Transverse colon (tissue), 4 donors: ENCODE measurements at regions not wholly inside any gene's neighbourhood (a gene's known extent, or its start where the extent isn't known, plus 50 kb on each side); places are given as distances from the start of the nearest gene placed in this dataset.

ENCODE experiments used
- DNase-seq: peaks from one replicate; pipeline ENCODE4 v3.0.0-alpha.2; 2019
- H3K27ac ChIP-seq, 4 donors: fragments of 200-600 bp; sonication (generic); 2 replicates each; pipeline ENCODE4 v1.5.1; 2016 to 2018; ENCODE audit warnings: inconsistent platforms in 4 of 4
- H3K27me3 ChIP-seq: fragments of 200-600 bp; sonication (generic); 2 replicates; pipeline ENCODE4 v1.5.1; 2017; ENCODE audit warnings: inconsistent platforms
- H3K36me3 ChIP-seq, 4 donors: fragments of 200-600 bp; sonication (generic); 2 replicates each; pipeline ENCODE4 v1.5.1; 2017 to 2019; ENCODE audit warnings: inconsistent platforms in 4 of 4
- H3K4me1 ChIP-seq, 4 donors: fragments of 200-600 bp; sonication (generic); 2 replicates each; pipeline ENCODE4 v1.5.1; 2017 to 2020; ENCODE audit warnings: inconsistent platforms in 4 of 4
- H3K4me3 ChIP-seq, 4 donors: fragments of 200-600 bp; sonication (generic); 1 replicate in 1 of 4; 2 replicates in 3 of 4; pipeline versions ENCODE4 v1.5.1 to v1.6.1; 2017 to 2019; ENCODE audit warnings: inconsistent platforms in 4 of 4
- H3K9me3 ChIP-seq, 2 donors: fragments of 200-600 bp; sonication (generic); 2 replicates each; pipeline ENCODE4 v1.5.1; 2017 to 2019; ENCODE audit warnings: inconsistent platforms in 2 of 2
- EP300 ChIP-seq: sonication (generic); formaldehyde crosslinking; IDR thresholded peaks from one replicate; pipeline ENCODE4 v1.6.1; 2017; ENCODE audit warnings: antibody characterized with exemption, low read depth
- POLR2A ChIP-seq: fragments of 450-650 bp; IDR thresholded peaks from one replicate; pipeline ENCODE4 v1.6.1; 2016; ENCODE audit warnings: antibody characterized with exemption, mild to moderate bottlenecking, moderate library complexity
- POLR2AphosphoS5 ChIP-seq, 3 donors: sonication (generic); formaldehyde crosslinking; IDR thresholded peaks; one replicate each; pipeline ENCODE4 v1.6.1; 2016; ENCODE audit warnings: antibody characterized with exemption in 3 of 3
- WGBS, 2 donors: methylation state at CpG; one replicate each; pipeline ENCODE4 v1.1.5; 2018; ENCODE audit warnings: low coverage in 1 of 2; 5-methylcytosine and 5-hydroxymethylcytosine counted together
- in situ Hi-C, 4 donors: fragments of 200-750 bp; cut with MboI; loops; one replicate each; pipeline versions ENCODE4 v1.15.0 to v1.15.1; 2017; ENCODE audit warnings: low sequenced_read_pairs in 3 of 4, low pct_ligation_motif_present in 1 of 4, low pct_unique_long_range_greater_than_20kb in 1 of 4
- intact Hi-C: fragments of 100-400 bp; cut with DNase I; formaldehyde crosslinking; loops from one replicate; pipeline ENCODE4 v1.15.1; 2023; ENCODE audit warnings: low total_unique reads
- TF ChIP-seq, protein P1 (sequence below), 5 experiments: fragments of 200-600 bp in 3 of 5; fragments of 450-650 bp in 2 of 5; sonication (generic) in 3 of 5; IDR thresholded peaks; 1 replicate in 2 of 5; 2 replicates in 3 of 5; pipeline ENCODE4 v1.5.1; 2016 to 2017; ENCODE audit warnings: antibody characterized with exemption in 5 of 5, inconsistent platforms in 3 of 5, mild to moderate bottlenecking in 2 of 5, moderate library complexity in 1 of 5

DNA sequence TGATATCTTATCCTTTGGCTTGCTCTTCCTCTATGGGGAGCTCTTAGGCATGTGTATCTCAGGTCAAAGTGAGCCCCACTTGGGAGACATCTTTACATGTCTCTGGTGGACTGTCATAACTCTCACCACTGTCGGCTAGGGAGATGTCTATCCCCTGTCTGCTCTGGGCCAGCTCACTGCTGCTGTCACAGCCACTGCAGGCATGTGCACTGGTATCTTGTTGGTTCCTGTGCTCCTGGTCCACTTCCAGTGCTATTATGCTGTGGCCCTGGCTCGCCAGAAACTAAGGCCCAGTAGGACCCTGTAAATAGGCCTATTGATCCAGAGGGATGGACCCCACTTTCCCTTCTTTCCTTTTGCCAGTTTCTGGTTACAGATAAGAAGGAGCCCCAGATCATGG, 56.6 kb upstream of the LAS1L start:
- no peaks in the 10 kb centered on the region for H3K9me3 ChIP-seq
- WGBS, 2 donors: 84% methylated on average over 2 of the region's 2 CpGs; no CpG with 5 or more reads in 1 of the 2 donors
- TF ChIP-seq, protein P1, sequence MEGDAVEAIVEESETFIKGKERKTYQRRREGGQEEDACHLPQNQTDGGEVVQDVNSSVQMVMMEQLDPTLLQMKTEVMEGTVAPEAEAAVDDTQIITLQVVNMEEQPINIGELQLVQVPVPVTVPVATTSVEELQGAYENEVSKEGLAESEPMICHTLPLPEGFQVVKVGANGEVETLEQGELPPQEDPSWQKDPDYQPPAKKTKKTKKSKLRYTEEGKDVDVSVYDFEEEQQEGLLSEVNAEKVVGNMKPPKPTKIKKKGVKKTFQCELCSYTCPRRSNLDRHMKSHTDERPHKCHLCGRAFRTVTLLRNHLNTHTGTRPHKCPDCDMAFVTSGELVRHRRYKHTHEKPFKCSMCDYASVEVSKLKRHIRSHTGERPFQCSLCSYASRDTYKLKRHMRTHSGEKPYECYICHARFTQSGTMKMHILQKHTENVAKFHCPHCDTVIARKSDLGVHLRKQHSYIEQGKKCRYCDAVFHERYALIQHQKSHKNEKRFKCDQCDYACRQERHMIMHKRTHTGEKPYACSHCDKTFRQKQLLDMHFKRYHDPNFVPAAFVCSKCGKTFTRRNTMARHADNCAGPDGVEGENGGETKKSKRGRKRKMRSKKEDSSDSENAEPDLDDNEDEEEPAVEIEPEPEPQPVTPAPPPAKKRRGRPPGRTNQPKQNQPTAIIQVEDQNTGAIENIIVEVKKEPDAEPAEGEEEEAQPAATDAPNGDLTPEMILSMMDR (IDR thresholded peaks at IDR 0.05): no peak
- TF ChIP-seq POLR2AphosphoS5 (IDR thresholded peaks at IDR 0.05): no peak
- TF ChIP-seq EP300: no peak
- no peak for TF ChIP-seq POLR2A
- in situ Hi-C loops (loop anchor here in 3 of 4 donors (25.0 kb wide), 4 partner anchors 121 to 1146 kb away; no protein-coding TSS in a partner anchor), intact Hi-C loops (loop anchor here (10.0 kb wide), 1 partner anchor 114 kb away; no protein-coding TSS in a partner anchor)
- H3K36me3 ChIP-seq: no peaks in the 10 kb centered on the region
- H3K27ac ChIP-seq: no peak overlapping the region
- no peaks in the 10 kb centered on the region for H3K27me3 ChIP-seq
- H3K4me3 ChIP-seq: no peak overlapping the region
- DNase-seq: no peak
- peaks cover 4 to 22% (median 10%) of the 10 kb centered on the region in 4 donors for H3K4me1 ChIP-seq

DNA sequence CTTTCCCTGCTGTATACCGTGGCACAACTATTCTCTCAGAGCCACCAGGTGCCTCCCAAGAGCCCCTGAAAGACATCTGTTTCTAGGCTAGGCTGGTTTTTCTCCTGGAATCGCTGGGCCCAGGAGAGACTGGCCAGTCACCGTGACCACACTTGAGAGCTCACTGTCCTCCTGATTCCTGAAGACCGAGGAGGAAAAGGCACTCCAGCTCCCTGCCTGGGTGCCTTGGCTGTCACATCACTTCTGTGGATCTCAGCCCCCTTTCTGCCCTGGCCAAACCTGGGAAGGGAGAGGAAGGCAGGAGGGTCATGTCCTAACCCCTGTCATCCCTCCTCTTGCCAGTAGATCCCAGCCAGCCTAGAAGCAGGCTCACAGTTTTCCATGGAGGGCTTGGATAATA, 54.7 kb upstream of the LAS1L start:
- intact Hi-C loops (no loop called here), in situ Hi-C loops (loop anchor here (10.0 to 25.0 kb wide), 5 partner anchors 123 to 1148 kb away; no protein-coding TSS in a partner anchor)
- Histone ChIP-seq H3K36me3 (no peaks in the 10 kb centered on the region), H3K27ac (no peak overlapping the region), H3K27me3 (no peaks in the 10 kb centered on the region), H3K4me1 (peaks cover 0 to 15% (median 5%) of the 10 kb centered on the region in 4 donors), H3K4me3 (no peak overlapping the region), H3K9me3 (no peaks in the 10 kb centered on the region)
- WGBS, 2 donors: 40 to 44% methylated on average over 1 to 4 of the region's 4 CpGs
- DNase-seq: no peak
- TF ChIP-seq EP300 (no peak), POLR2AphosphoS5 (IDR thresholded peaks at IDR 0.05) (no peak), POLR2A (no peak)
- TF ChIP-seq, protein P1 (IDR thresholded peaks at IDR 0.05): no peak

DNA sequence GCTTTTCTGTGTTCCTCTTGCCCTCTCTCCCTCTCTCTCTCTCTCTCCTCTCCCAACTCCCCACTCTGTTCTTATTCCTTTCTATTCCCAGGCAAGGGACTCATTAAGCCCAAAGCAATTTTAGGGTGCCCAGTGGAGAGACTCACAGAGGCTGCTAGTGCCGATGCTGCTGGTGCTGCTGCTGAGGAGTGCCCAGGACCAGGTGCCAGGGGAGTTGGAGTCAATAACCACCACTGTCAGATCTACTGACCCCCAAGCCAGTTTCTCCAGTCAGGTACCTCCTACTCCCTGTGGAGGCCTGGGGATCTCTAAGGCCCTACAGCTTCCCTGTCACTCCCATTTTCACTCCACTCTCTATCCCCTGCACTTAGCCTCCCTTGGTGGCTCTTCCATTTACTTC, 54.2 kb upstream of the LAS1L start:
- H3K9me3 ChIP-seq: no peaks in the 10 kb centered on the region
- TF ChIP-seq POLR2AphosphoS5 (IDR thresholded peaks at IDR 0.05) (no peak), EP300 (no peak), POLR2A (no peak)
- TF ChIP-seq, protein P1 (IDR thresholded peaks at IDR 0.05): no peak
- DNase-seq: no peak
- H3K4me1 ChIP-seq: peaks cover 0 to 15% (median 5%) of the 10 kb centered on the region in 4 donors
- no peaks in the 10 kb centered on the region for H3K36me3 ChIP-seq
- in situ Hi-C loops (loop anchor here (10.0 to 25.0 kb wide), 5 partner anchors 124 to 1149 kb away; no protein-coding TSS in a partner anchor), intact Hi-C loops (no loop called here)
- 78% methylated on average over 1 of the region's 1 CpG; no CpG with 5 or more reads in 1 of the 2 donors for WGBS, 2 donors
- peak overlapping the region; percentile 52 to 76 (median 68) for H3K27ac ChIP-seq
- H3K27me3 ChIP-seq: no peaks in the 10 kb centered on the region
- H3K4me3 ChIP-seq: peak overlapping the region in 1 of 4 donors; percentile 31

DNA sequence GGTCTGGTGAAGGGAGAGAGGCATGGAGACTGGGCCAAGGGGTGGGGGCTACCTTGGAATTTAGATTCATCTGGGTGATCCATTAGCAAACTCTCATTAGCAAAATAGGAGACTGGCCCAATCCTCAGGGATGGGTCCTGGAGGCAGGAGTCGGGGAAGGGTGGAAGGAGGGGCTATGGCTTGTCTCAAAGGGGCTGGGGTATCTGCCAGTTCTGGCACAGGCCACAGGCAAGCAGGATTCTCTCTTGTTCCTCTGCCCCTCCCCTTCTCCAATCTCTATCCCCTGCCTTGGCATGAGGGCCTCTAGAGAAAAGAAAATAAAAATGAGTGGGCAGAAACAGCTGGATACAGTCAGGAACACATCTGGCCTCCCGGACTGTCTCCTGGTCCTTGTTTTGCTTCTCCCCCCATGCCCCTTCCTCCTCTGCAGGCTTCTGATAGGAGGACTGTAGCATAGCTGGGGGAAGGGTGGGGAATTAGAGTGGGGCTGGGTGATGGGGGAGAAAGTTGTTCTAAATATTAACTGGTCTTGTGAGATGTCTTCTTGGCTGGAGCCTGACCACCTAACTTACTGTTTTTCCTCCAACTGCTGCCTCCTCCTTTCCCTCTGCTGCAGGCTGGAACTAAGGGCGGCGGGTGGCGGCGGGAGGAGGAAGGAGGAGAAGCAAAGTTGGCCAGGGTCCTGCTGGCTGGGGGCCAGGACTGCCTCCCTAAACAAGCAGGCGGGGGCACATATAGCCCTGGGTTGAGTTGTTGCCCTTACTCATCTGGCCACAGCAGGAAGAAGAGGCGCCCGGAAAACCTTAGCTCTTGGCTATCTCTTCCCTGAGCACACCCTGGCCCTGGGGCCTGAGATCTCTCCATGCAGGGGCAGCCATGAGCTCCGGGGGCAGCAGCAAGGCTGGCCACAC, 53.3 kb upstream of the LAS1L start:
- Histone ChIP-seq H3K4me1 (peaks cover 0 to 15% (median 5%) of the 10 kb centered on the region in 4 donors), H3K27ac (peak overlapping the region; percentile 52 to 76 (median 68)), H3K36me3 (no peaks in the 10 kb centered on the region), H3K27me3 (no peaks in the 10 kb centered on the region), H3K9me3 (no peaks in the 10 kb centered on the region), H3K4me3 (peak overlapping the region in 1 of 4 donors; percentile 31)
- intact Hi-C loops: no loop called here
- in situ Hi-C loops: loop anchor here (10.0 to 25.0 kb wide), 5 partner anchors 124 to 1149 kb away; no protein-coding TSS in a partner anchor
- WGBS, 2 donors: 0 to 33% methylated on average over 3 to 10 of the region's 10 CpGs
- no peak for TF ChIP-seq POLR2A
- TF ChIP-seq POLR2AphosphoS5 (IDR thresholded peaks at IDR 0.05): peak in 2 of 3 donors; percentile 20 to 49
- peak; percentile 86 for DNase-seq
